Liver (tissue), 8 donors: ENCODE measurements at regions not wholly inside any gene's neighbourhood (a gene's known extent, or its start where the extent isn't known, plus 50 kb on each side); places are given as distances from the start of the nearest gene placed in this dataset.

ENCODE experiments used
- DNase-seq: peaks from one replicate; pipeline ENCODE4 v3.0.0-alpha.2; 2017; ENCODE audit warnings: low spot score
- H3K27ac ChIP-seq, 2 donors: one replicate each; pipeline ENCODE4 v1.7.0; 2013; ENCODE audit warnings: inconsistent platforms in 2 of 2, low read length in 2 of 2, control low read depth in 1 of 2, low read depth in 1 of 2, mild to moderate bottlenecking in 1 of 2
- H3K27me3 ChIP-seq, 4 donors: one replicate each; pipeline versions ENCODE4 v1.6.1 to v1.7.0; 2013; ENCODE audit warnings: low read length in 3 of 4, inconsistent platforms in 1 of 4, mild to moderate bottlenecking in 1 of 4, moderate library complexity in 1 of 4; ENCODE audit not compliant: control insufficient read depth in 4 of 4, insufficient read depth in 4 of 4
- H3K36me3 ChIP-seq, 4 donors: one replicate each; pipeline versions ENCODE4 v1.6.1 to v1.7.0; 2013; ENCODE audit warnings: low read length in 3 of 4, mild to moderate bottlenecking in 3 of 4, low read depth in 1 of 4, moderate library complexity in 1 of 4; ENCODE audit not compliant: control insufficient read depth in 4 of 4, insufficient read depth in 3 of 4
- H3K4me1 ChIP-seq, 4 donors: one replicate each; pipeline versions ENCODE4 v1.6.1 to v1.7.0; 2013; ENCODE audit warnings: low read length in 3 of 4, mild to moderate bottlenecking in 3 of 4, moderate library complexity in 1 of 4; ENCODE audit not compliant: control insufficient read depth in 4 of 4, insufficient read depth in 4 of 4
- H3K4me3 ChIP-seq, 3 donors: one replicate each; pipeline versions ENCODE4 v1.6.1 to v1.7.0; 2013; ENCODE audit warnings: low read length in 3 of 3, control low read depth in 1 of 3, low read depth in 1 of 3, mild to moderate bottlenecking in 1 of 3
- H3K9ac ChIP-seq, 2 donors: one replicate each; pipeline ENCODE4 v1.7.0; 2013; ENCODE audit warnings: low read length in 2 of 2, mild to moderate bottlenecking in 2 of 2, moderate library complexity in 2 of 2, control low read depth in 1 of 2, low read depth in 1 of 2
- H3K9me3 ChIP-seq, 4 donors: one replicate each; pipeline versions ENCODE4 v1.6.1 to v1.7.0; 2013; ENCODE audit warnings: low read length in 3 of 4; ENCODE audit not compliant: control insufficient read depth in 4 of 4
- CTCF ChIP-seq: fragments of 150-350 bp; IDR thresholded peaks from 2 replicates; pipeline ENCODE4 v1.5.1; 2017; ENCODE audit warnings: improper control_type of control experiment, low read depth, low read length; ENCODE audit not compliant: missing input control
- EGR1 ChIP-seq, 2 donors: IDR thresholded peaks; 2 replicates each; pipeline ENCODE4 v1.6.1; 2016 to 2018; ENCODE audit warnings: antibody characterized with exemption in 2 of 2, low read depth in 2 of 2
- FOXA1 ChIP-seq: IDR thresholded peaks from 2 replicates; pipeline ENCODE4 v1.6.1; 2016; ENCODE audit warnings: antibody characterized with exemption
- FOXA2 ChIP-seq: IDR thresholded peaks from 2 replicates; pipeline ENCODE4 v1.6.1; 2016; ENCODE audit warnings: antibody characterized with exemption
- GABPA ChIP-seq, 2 donors: IDR thresholded peaks in 1 of 2; conservative IDR thresholded peaks in 1 of 2; 2 replicates each; pipeline ENCODE4 v1.6.1; 2016; ENCODE audit warnings: antibody characterized with exemption in 2 of 2, mild to moderate bottlenecking in 1 of 2, moderate library complexity in 1 of 2
- HNF4A ChIP-seq, 2 donors: conservative IDR thresholded peaks; 2 replicates each; pipeline ENCODE4 v1.6.1; 2016; ENCODE audit warnings: antibody characterized with exemption in 2 of 2, mild to moderate bottlenecking in 2 of 2
- HNF4G ChIP-seq: IDR thresholded peaks from 2 replicates; pipeline ENCODE4 v1.6.1; 2016; ENCODE audit warnings: antibody characterized with exemption
- JUND ChIP-seq, 2 donors: IDR thresholded peaks; 2 replicates each; pipeline ENCODE4 v1.6.1; 2016; ENCODE audit warnings: antibody characterized with exemption in 2 of 2
- NR2F2 ChIP-seq: IDR thresholded peaks from 2 replicates; pipeline ENCODE4 v1.6.1; 2016; ENCODE audit warnings: antibody characterized with exemption
- RAD21 ChIP-seq, 2 donors: IDR thresholded peaks; 2 replicates each; pipeline ENCODE4 v1.6.1; 2016; ENCODE audit warnings: antibody characterized with exemption in 2 of 2, mild to moderate bottlenecking in 2 of 2
- REST ChIP-seq: IDR thresholded peaks from 2 replicates; pipeline ENCODE4 v1.6.1; 2016; ENCODE audit warnings: antibody characterized with exemption, mild to moderate bottlenecking
- RXRA ChIP-seq, 2 donors: IDR thresholded peaks; 2 replicates each; pipeline ENCODE4 v1.6.1; 2017 to 2018; ENCODE audit warnings: antibody characterized with exemption in 2 of 2, mild to moderate bottlenecking in 1 of 2
- SP1 ChIP-seq: IDR thresholded peaks from 2 replicates; pipeline ENCODE4 v1.6.1; 2018; ENCODE audit warnings: antibody characterized with exemption, mild to moderate bottlenecking
- TAF1 ChIP-seq: conservative IDR thresholded peaks from 2 replicates; pipeline ENCODE4 v1.6.1; 2016; ENCODE audit warnings: antibody characterized with exemption, mild to moderate bottlenecking
- YY1 ChIP-seq: IDR thresholded peaks from 2 replicates; pipeline ENCODE4 v1.6.1; 2016; ENCODE audit warnings: antibody characterized with exemption, mild to moderate bottlenecking
- WGBS: extraction: QIAGEN DNeasy Blood & Tissue Kit; methylation state at CpG from one replicate; pipeline ENCODE4 v1.1.7; 2013; 5-methylcytosine and 5-hydroxymethylcytosine counted together
- TF ChIP-seq, protein P1 (sequence below): IDR thresholded peaks from 2 replicates; pipeline ENCODE4 v1.6.1; 2016; ENCODE audit warnings: antibody characterized with exemption
- TF ChIP-seq, protein P2 (sequence below): IDR thresholded peaks from 2 replicates; pipeline ENCODE4 v1.6.1; 2016; ENCODE audit warnings: antibody characterized with exemption
- TF ChIP-seq, protein P3 (sequence below): IDR thresholded peaks from 2 replicates; pipeline ENCODE4 v1.6.1; 2016; ENCODE audit warnings: antibody characterized with exemption
- donor health status: healthy.
- donor health status: healthy.
- donor health status: healthy.
- donor health status: healthy.
- donor health status: healthy.

DNA sequence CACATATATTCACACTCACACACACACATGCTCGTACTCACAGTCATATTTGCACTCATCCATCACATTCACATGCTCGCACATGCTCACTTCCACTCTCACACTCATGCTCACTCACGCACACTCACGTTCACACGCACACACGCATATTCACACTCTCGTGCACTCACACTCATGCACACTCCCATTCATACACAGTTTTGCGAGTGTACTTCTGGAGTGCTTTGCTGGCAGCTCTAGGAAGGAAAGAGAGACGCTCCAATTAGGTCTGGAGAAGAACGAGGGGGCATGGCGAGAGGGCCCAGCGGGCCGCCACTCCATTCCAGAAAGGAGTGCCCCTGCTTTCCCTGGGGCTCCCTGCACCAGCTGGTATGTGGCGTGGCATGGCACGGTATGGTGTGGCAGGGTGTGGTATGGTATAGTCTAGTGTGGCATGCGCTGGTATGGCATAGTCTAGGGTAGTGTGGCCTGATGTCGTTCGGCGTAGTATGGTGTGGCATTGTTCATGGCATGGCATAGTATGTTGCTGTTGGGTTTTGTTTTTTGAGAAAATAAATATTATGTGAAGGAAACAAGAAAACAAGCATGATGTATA, 216.8 kb upstream of the CDYL start:
- Histone ChIP-seq H3K27me3 (peaks cover 0 to 4% (median 0%) of the 10 kb centered on the region in 4 donors), H3K9me3 (no peaks in the 10 kb centered on the region), H3K36me3 (no peaks in the 10 kb centered on the region), H3K4me1 (no peaks in the 10 kb centered on the region), H3K4me3 (no peak overlapping the region), H3K27ac (no peak overlapping the region), H3K9ac (no peak overlapping the region)
- 91% methylated on average over 19 of the region's 19 CpGs for WGBS
- TF ChIP-seq YY1, result no peak
- TF ChIP-seq REST, result no peak
- TF ChIP-seq SP1, result no peak
- TF ChIP-seq, protein P1, sequence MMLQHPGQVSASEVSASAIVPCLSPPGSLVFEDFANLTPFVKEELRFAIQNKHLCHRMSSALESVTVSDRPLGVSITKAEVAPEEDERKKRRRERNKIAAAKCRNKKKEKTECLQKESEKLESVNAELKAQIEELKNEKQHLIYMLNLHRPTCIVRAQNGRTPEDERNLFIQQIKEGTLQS, result no peak
- no peak for TF ChIP-seq HNF4G
- TF ChIP-seq RXRA (IDR thresholded peaks at IDR 0.05), result no peak
- no peak for TF ChIP-seq NR2F2
- TF ChIP-seq FOXA1, result no peak
- no peak for TF ChIP-seq CTCF
- TF ChIP-seq EGR1 (IDR thresholded peaks at IDR 0.05; ENCODE audit: low read depth in 2 of 2), result no peak
- TF ChIP-seq HNF4A (conservative IDR thresholded peaks at IDR 0.05), result no peak
- TF ChIP-seq JUND (IDR thresholded peaks at IDR 0.05), result no peak
- TF ChIP-seq, protein P2, sequence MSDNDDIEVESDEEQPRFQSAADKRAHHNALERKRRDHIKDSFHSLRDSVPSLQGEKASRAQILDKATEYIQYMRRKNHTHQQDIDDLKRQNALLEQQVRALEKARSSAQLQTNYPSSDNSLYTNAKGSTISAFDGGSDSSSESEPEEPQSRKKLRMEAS, result no peak
- TF ChIP-seq, protein P3, sequence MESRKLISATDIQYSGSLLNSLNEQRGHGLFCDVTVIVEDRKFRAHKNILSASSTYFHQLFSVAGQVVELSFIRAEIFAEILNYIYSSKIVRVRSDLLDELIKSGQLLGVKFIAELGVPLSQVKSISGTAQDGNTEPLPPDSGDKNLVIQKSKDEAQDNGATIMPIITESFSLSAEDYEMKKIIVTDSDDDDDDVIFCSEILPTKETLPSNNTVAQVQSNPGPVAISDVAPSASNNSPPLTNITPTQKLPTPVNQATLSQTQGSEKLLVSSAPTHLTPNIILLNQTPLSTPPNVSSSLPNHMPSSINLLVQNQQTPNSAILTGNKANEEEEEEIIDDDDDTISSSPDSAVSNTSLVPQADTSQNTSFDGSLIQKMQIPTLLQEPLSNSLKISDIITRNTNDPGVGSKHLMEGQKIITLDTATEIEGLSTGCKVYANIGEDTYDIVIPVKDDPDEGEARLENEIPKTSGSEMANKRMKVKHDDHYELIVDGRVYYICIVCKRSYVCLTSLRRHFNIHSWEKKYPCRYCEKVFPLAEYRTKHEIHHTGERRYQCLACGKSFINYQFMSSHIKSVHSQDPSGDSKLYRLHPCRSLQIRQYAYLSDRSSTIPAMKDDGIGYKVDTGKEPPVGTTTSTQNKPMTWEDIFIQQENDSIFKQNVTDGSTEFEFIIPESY, result no peak
- no peak for TF ChIP-seq FOXA2
- no peak for TF ChIP-seq TAF1
- no peak for TF ChIP-seq RAD21 (IDR thresholded peaks at IDR 0.05)
- TF ChIP-seq GABPA (IDR thresholded peaks at IDR 0.05 in 1 of 2, conservative IDR thresholded peaks at IDR 0.05 in 1 of 2), result no peak
- DNase-seq, result no peak
